Liver (tissue), 7 donors: ENCODE measurements at regions not wholly inside any gene's neighbourhood (a gene's known extent, or its start where the extent isn't known, plus 50 kb on each side); places are given as distances from the start of the nearest gene placed in this dataset.

ENCODE experiments used
- DNase-seq: peaks from one replicate; pipeline ENCODE4 v3.0.0-alpha.2; 2017; ENCODE audit warnings: low spot score
- H3K27ac ChIP-seq, 2 donors: one replicate each; pipeline ENCODE4 v1.7.0; 2013; ENCODE audit warnings: inconsistent platforms in 2 of 2, low read length in 2 of 2, control low read depth in 1 of 2, low read depth in 1 of 2, mild to moderate bottlenecking in 1 of 2
- H3K27me3 ChIP-seq, 4 donors: one replicate each; pipeline versions ENCODE4 v1.6.1 to v1.7.0; 2013; ENCODE audit warnings: low read length in 3 of 4, inconsistent platforms in 1 of 4, mild to moderate bottlenecking in 1 of 4, moderate library complexity in 1 of 4; ENCODE audit not compliant: control insufficient read depth in 4 of 4, insufficient read depth in 4 of 4
- H3K36me3 ChIP-seq, 4 donors: one replicate each; pipeline versions ENCODE4 v1.6.1 to v1.7.0; 2013; ENCODE audit warnings: low read length in 3 of 4, mild to moderate bottlenecking in 3 of 4, low read depth in 1 of 4, moderate library complexity in 1 of 4; ENCODE audit not compliant: control insufficient read depth in 4 of 4, insufficient read depth in 3 of 4
- H3K4me1 ChIP-seq, 4 donors: one replicate each; pipeline versions ENCODE4 v1.6.1 to v1.7.0; 2013; ENCODE audit warnings: low read length in 3 of 4, mild to moderate bottlenecking in 3 of 4, moderate library complexity in 1 of 4; ENCODE audit not compliant: control insufficient read depth in 4 of 4, insufficient read depth in 4 of 4
- H3K4me3 ChIP-seq, 3 donors: one replicate each; pipeline versions ENCODE4 v1.6.1 to v1.7.0; 2013; ENCODE audit warnings: low read length in 3 of 3, control low read depth in 1 of 3, low read depth in 1 of 3, mild to moderate bottlenecking in 1 of 3
- H3K9ac ChIP-seq, 2 donors: one replicate each; pipeline ENCODE4 v1.7.0; 2013; ENCODE audit warnings: low read length in 2 of 2, mild to moderate bottlenecking in 2 of 2, moderate library complexity in 2 of 2, control low read depth in 1 of 2, low read depth in 1 of 2
- H3K9me3 ChIP-seq, 4 donors: one replicate each; pipeline versions ENCODE4 v1.6.1 to v1.7.0; 2013; ENCODE audit warnings: low read length in 3 of 4; ENCODE audit not compliant: control insufficient read depth in 4 of 4
- ATF3 ChIP-seq: IDR thresholded peaks from 2 replicates; pipeline ENCODE4 v1.6.1; 2016; ENCODE audit warnings: antibody characterized with exemption
- EGR1 ChIP-seq, 2 donors: IDR thresholded peaks; 2 replicates each; pipeline ENCODE4 v1.6.1; 2016 to 2018; ENCODE audit warnings: antibody characterized with exemption in 2 of 2, low read depth in 2 of 2
- FOXA1 ChIP-seq: IDR thresholded peaks from 2 replicates; pipeline ENCODE4 v1.6.1; 2016; ENCODE audit warnings: antibody characterized with exemption
- FOXA2 ChIP-seq: IDR thresholded peaks from 2 replicates; pipeline ENCODE4 v1.6.1; 2016; ENCODE audit warnings: antibody characterized with exemption
- GABPA ChIP-seq, 2 donors: IDR thresholded peaks in 1 of 2; conservative IDR thresholded peaks in 1 of 2; 2 replicates each; pipeline ENCODE4 v1.6.1; 2016; ENCODE audit warnings: antibody characterized with exemption in 2 of 2, mild to moderate bottlenecking in 1 of 2, moderate library complexity in 1 of 2
- HNF4A ChIP-seq, 2 donors: conservative IDR thresholded peaks; 2 replicates each; pipeline ENCODE4 v1.6.1; 2016; ENCODE audit warnings: antibody characterized with exemption in 2 of 2, mild to moderate bottlenecking in 2 of 2
- HNF4G ChIP-seq: IDR thresholded peaks from 2 replicates; pipeline ENCODE4 v1.6.1; 2016; ENCODE audit warnings: antibody characterized with exemption
- MAX ChIP-seq: IDR thresholded peaks from 2 replicates; pipeline ENCODE4 v1.6.1; 2016; ENCODE audit warnings: antibody characterized with exemption
- NR2F2 ChIP-seq: IDR thresholded peaks from 2 replicates; pipeline ENCODE4 v1.6.1; 2016; ENCODE audit warnings: antibody characterized with exemption
- RAD21 ChIP-seq, 2 donors: IDR thresholded peaks; 2 replicates each; pipeline ENCODE4 v1.6.1; 2016; ENCODE audit warnings: antibody characterized with exemption in 2 of 2, mild to moderate bottlenecking in 2 of 2
- REST ChIP-seq: IDR thresholded peaks from 2 replicates; pipeline ENCODE4 v1.6.1; 2016; ENCODE audit warnings: antibody characterized with exemption, mild to moderate bottlenecking
- TAF1 ChIP-seq: conservative IDR thresholded peaks from 2 replicates; pipeline ENCODE4 v1.6.1; 2016; ENCODE audit warnings: antibody characterized with exemption, mild to moderate bottlenecking
- YY1 ChIP-seq: IDR thresholded peaks from 2 replicates; pipeline ENCODE4 v1.6.1; 2016; ENCODE audit warnings: antibody characterized with exemption, mild to moderate bottlenecking
- ZBTB33 ChIP-seq: IDR thresholded peaks from 2 replicates; pipeline ENCODE4 v1.6.1; 2016; ENCODE audit warnings: antibody characterized with exemption
- WGBS: extraction: QIAGEN DNeasy Blood & Tissue Kit; methylation state at CpG from one replicate; pipeline ENCODE4 v1.1.7; 2013; 5-methylcytosine and 5-hydroxymethylcytosine counted together
- donor health status: healthy.
- donor health status: healthy.
- donor health status: healthy.
- donor health status: healthy.

- no peak for TF ChIP-seq REST
- no peak for TF ChIP-seq ATF3
- TF ChIP-seq GABPA (IDR thresholded peaks at IDR 0.05 in 1 of 2, conservative IDR thresholded peaks at IDR 0.05 in 1 of 2): no peak
- TF ChIP-seq NR2F2: no peak
- no peak for TF ChIP-seq FOXA2
- no peak for TF ChIP-seq RAD21 (IDR thresholded peaks at IDR 0.05)
- no peak for TF ChIP-seq EGR1 (IDR thresholded peaks at IDR 0.05; ENCODE audit: low read depth in 2 of 2)
- TF ChIP-seq HNF4A (conservative IDR thresholded peaks at IDR 0.05): no peak
Observed at GRCh38 chr12:41910578-41911320, 233.9 kb downstream of the GXYLT1 start (continued).

- H3K4me1 ChIP-seq: no peaks in the 10 kb centered on the region
- no peak for DNase-seq
- no peaks in the 10 kb centered on the region for H3K9me3 ChIP-seq
- H3K4me3 ChIP-seq: no peak overlapping the region
- 78% methylated on average over 4 of the region's 4 CpGs for WGBS
- no peak overlapping the region for H3K9ac ChIP-seq
- H3K27me3 ChIP-seq: no peaks in the 10 kb centered on the region
- no peaks in the 10 kb centered on the region for H3K36me3 ChIP-seq
- H3K27ac ChIP-seq: no peak overlapping the region
- TF ChIP-seq MAX (no peak), NR2F2 (no peak), FOXA2 (no peak), EGR1 (IDR thresholded peaks at IDR 0.05; ENCODE audit: low read depth in 2 of 2) (no peak), YY1 (no peak), FOXA1 (no peak), TAF1 (no peak), HNF4G (no peak), ATF3 (no peak)
Observed at GRCh38 chr12:41908206-41908605, 236.5 kb downstream of the GXYLT1 start.

- H3K9ac ChIP-seq: no peak overlapping the region
Observed at GRCh38 chr12:41907550-41907949, 237.1 kb downstream of the GXYLT1 start.

More at GRCh38 chr12:41907550-41907949, 237.1 kb downstream of the GXYLT1 start:
- no peaks in the 10 kb centered on the region for H3K36me3 ChIP-seq
- H3K9me3 ChIP-seq: no peaks in the 10 kb centered on the region
- H3K4me3 ChIP-seq: no peak overlapping the region
- TF ChIP-seq ZBTB33: no peak
- H3K4me1 ChIP-seq: no peaks in the 10 kb centered on the region
- H3K27ac ChIP-seq: no peak overlapping the region
- DNase-seq: no peak
- no peaks in the 10 kb centered on the region for H3K27me3 ChIP-seq
